NB4 (cell line): ENCODE measurements at regions not wholly inside any gene's neighbourhood (a gene's known extent, or its start where the extent isn't known, plus 50 kb on each side); places are given as distances from the start of the nearest gene placed in this dataset.

Experiments
- POLR2A ChIP-seq: IDR thresholded peaks from 2 replicates; pipeline ENCODE4 v1.6.1; 2011; ENCODE audit warnings: mild to moderate bottlenecking; ENCODE audit not compliant: insufficient read length; ENCODE audit errors: extremely low read depth
- TF ChIP-seq, protein P1 (sequence below): IDR thresholded peaks from one replicate; pipeline ENCODE4 v1.5.1; 2012; ENCODE audit warnings: low read depth, low read length

- TF ChIP-seq POLR2A: no peak
- TF ChIP-seq, protein P1, sequence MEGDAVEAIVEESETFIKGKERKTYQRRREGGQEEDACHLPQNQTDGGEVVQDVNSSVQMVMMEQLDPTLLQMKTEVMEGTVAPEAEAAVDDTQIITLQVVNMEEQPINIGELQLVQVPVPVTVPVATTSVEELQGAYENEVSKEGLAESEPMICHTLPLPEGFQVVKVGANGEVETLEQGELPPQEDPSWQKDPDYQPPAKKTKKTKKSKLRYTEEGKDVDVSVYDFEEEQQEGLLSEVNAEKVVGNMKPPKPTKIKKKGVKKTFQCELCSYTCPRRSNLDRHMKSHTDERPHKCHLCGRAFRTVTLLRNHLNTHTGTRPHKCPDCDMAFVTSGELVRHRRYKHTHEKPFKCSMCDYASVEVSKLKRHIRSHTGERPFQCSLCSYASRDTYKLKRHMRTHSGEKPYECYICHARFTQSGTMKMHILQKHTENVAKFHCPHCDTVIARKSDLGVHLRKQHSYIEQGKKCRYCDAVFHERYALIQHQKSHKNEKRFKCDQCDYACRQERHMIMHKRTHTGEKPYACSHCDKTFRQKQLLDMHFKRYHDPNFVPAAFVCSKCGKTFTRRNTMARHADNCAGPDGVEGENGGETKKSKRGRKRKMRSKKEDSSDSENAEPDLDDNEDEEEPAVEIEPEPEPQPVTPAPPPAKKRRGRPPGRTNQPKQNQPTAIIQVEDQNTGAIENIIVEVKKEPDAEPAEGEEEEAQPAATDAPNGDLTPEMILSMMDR: no peak
Measured at GRCh38 chrX:1877780-1878179, 262.9 kb downstream of the ASMT start.
